Transverse colon (tissue), 4 donors: ENCODE measurements at regions not wholly inside any gene's neighbourhood (a gene's known extent, or its start where the extent isn't known, plus 50 kb on each side); places are given as distances from the start of the nearest gene placed in this dataset.
"Not testable (repeated sequence)": the region's sequence is repeated elsewhere in the genome, so short reads cannot be mapped to it uniquely, and the experiment has no call there.

Experiments used
- DNase-seq: peaks from one replicate; pipeline ENCODE4 v3.0.0-alpha.2; 2019
- H3K27ac ChIP-seq, 4 donors: fragments of 200-600 bp; sonication (generic); 2 replicates each; pipeline ENCODE4 v1.5.1; 2016 to 2018; ENCODE audit warnings: inconsistent platforms in 4 of 4
- H3K27me3 ChIP-seq: fragments of 200-600 bp; sonication (generic); 2 replicates; pipeline ENCODE4 v1.5.1; 2017; ENCODE audit warnings: inconsistent platforms
- H3K36me3 ChIP-seq, 4 donors: fragments of 200-600 bp; sonication (generic); 2 replicates each; pipeline ENCODE4 v1.5.1; 2017 to 2019; ENCODE audit warnings: inconsistent platforms in 4 of 4
- H3K4me1 ChIP-seq, 4 donors: fragments of 200-600 bp; sonication (generic); 2 replicates each; pipeline ENCODE4 v1.5.1; 2017 to 2020; ENCODE audit warnings: inconsistent platforms in 4 of 4
- H3K4me3 ChIP-seq, 4 donors: fragments of 200-600 bp; sonication (generic); 1 replicate in 1 of 4; 2 replicates in 3 of 4; pipeline versions ENCODE4 v1.5.1 to v1.6.1; 2017 to 2019; ENCODE audit warnings: inconsistent platforms in 4 of 4
- H3K9me3 ChIP-seq, 2 donors: fragments of 200-600 bp; sonication (generic); 2 replicates each; pipeline ENCODE4 v1.5.1; 2017 to 2019; ENCODE audit warnings: inconsistent platforms in 2 of 2
- CTCF ChIP-seq, 5 experiments: fragments of 200-600 bp in 3 of 5; fragments of 450-650 bp in 2 of 5; sonication (generic) in 3 of 5; IDR thresholded peaks; 1 replicate in 2 of 5; 2 replicates in 3 of 5; pipeline ENCODE4 v1.5.1; 2016 to 2017; ENCODE audit warnings: antibody characterized with exemption in 5 of 5, inconsistent platforms in 3 of 5, mild to moderate bottlenecking in 2 of 5, moderate library complexity in 1 of 5
- EP300 ChIP-seq: sonication (generic); formaldehyde crosslinking; IDR thresholded peaks from one replicate; pipeline ENCODE4 v1.6.1; 2017; ENCODE audit warnings: antibody characterized with exemption, low read depth
- POLR2A ChIP-seq: fragments of 450-650 bp; IDR thresholded peaks from one replicate; pipeline ENCODE4 v1.6.1; 2016; ENCODE audit warnings: antibody characterized with exemption, mild to moderate bottlenecking, moderate library complexity
- POLR2AphosphoS5 ChIP-seq, 3 donors: sonication (generic); formaldehyde crosslinking; IDR thresholded peaks; one replicate each; pipeline ENCODE4 v1.6.1; 2016; ENCODE audit warnings: antibody characterized with exemption in 3 of 3
- WGBS, 2 donors: methylation state at CpG; one replicate each; pipeline ENCODE4 v1.1.5; 2018; ENCODE audit warnings: low coverage in 1 of 2; 5-methylcytosine and 5-hydroxymethylcytosine counted together
- in situ Hi-C, 4 donors: fragments of 200-750 bp; cut with MboI; loops; one replicate each; pipeline versions ENCODE4 v1.15.0 to v1.15.1; 2017; ENCODE audit warnings: low sequenced_read_pairs in 3 of 4, low pct_ligation_motif_present in 1 of 4, low pct_unique_long_range_greater_than_20kb in 1 of 4
- intact Hi-C: fragments of 100-400 bp; cut with DNase I; formaldehyde crosslinking; loops from one replicate; pipeline ENCODE4 v1.15.1; 2023; ENCODE audit warnings: low total_unique reads

DNA sequence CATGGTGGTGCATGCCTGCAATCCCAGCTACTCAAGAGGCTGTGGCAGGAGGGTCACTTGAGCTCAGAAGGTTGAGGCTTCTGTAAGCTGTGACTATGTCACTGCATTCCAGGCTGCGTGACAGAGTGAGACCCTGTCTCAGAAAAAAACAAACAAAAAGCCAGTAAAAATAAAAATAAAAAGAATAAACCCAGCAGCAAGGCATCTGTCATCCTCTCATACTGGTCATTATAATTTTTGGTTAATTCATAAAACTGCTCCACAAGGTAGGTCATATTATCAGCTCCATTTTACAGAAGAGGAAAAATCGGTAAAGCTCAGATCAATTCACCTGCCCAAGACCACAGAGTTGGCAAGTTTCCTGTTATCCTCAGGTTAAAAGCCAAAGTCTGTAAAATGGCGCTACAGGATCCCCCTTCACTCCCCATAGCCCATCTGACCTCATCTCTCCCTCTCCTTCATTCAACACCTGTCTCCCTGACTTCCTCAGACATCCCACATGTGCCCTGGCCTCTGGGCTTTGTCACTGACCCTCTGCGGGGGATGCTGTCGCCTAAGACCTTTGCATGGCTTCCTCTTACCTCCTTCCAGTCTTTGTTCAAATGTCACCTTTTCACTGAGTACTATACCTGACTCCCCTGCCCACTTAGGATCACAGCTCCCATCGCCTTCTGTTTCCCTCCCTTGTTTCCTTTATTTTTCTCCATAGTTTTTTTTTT, 213.2 kb upstream of the ZNF217 start:
- Histone ChIP-seq H3K4me3 (no peak overlapping the region), H3K27ac (no peak overlapping the region), H3K9me3 (no peaks in the 10 kb centered on the region), H3K36me3 (no peaks in the 10 kb centered on the region), H3K4me1 (peaks cover 0 to 33% (median 13%) of the 10 kb centered on the region in 4 donors), H3K27me3 (no peaks in the 10 kb centered on the region)
- 86 to 95% methylated on average over 4 to 6 of the region's 6 CpGs for WGBS, 2 donors
- no peak for DNase-seq
- TF ChIP-seq POLR2A = no peak
- no peak for TF ChIP-seq CTCF (IDR thresholded peaks at IDR 0.05)
- no peak for TF ChIP-seq POLR2AphosphoS5 (IDR thresholded peaks at IDR 0.05)
- no peak for TF ChIP-seq EP300
- intact Hi-C loops = no loop called here
- in situ Hi-C loops = no loop called here

GRCh38 chr20:53805895-53806384, 212.3 kb upstream of the ZNF217 start:
- intact Hi-C loops (no loop called here), in situ Hi-C loops (no loop called here)
- peaks cover 4 to 42% (median 18%) of the 10 kb centered on the region in 4 donors for H3K4me1 ChIP-seq
- TF ChIP-seq POLR2AphosphoS5 (IDR thresholded peaks at IDR 0.05) = no peak
- TF ChIP-seq EP300 = no peak
- no peak for TF ChIP-seq CTCF (IDR thresholded peaks at IDR 0.05)
- TF ChIP-seq POLR2A = no peak
- H3K27ac ChIP-seq = peak overlapping the region; percentile 44 to 58 (median 54)
- 35 to 40% methylated on average over 5 of the region's 5 CpGs for WGBS, 2 donors
- peak; percentile 46 for DNase-seq
- no peak overlapping the region for H3K4me3 ChIP-seq
- H3K9me3 ChIP-seq = no peaks in the 10 kb centered on the region
- H3K36me3 ChIP-seq = no peaks in the 10 kb centered on the region
- H3K27me3 ChIP-seq = no peaks in the 10 kb centered on the region

GRCh38 chr20:53804920-53805894, 211.6 kb upstream of the ZNF217 start:
- H3K27ac ChIP-seq = peak overlapping the region; percentile 44 to 58 (median 54)
- no peaks in the 10 kb centered on the region for H3K27me3 ChIP-seq
- DNase-seq = no peak
- TF ChIP-seq EP300 (no peak), CTCF (IDR thresholded peaks at IDR 0.05) (no peak), POLR2AphosphoS5 (IDR thresholded peaks at IDR 0.05) (no peak)
- intact Hi-C loops (no loop called here), in situ Hi-C loops (no loop called here)
- H3K9me3 ChIP-seq = no peaks in the 10 kb centered on the region
- WGBS, 2 donors = 57 to 73% methylated on average over 6 to 8 of the region's 8 CpGs
- no peaks in the 10 kb centered on the region for H3K36me3 ChIP-seq
- H3K4me3 ChIP-seq = no peak overlapping the region
- H3K4me1 ChIP-seq = peaks cover 4 to 47% (median 23%) of the 10 kb centered on the region in 4 donors

DNA sequence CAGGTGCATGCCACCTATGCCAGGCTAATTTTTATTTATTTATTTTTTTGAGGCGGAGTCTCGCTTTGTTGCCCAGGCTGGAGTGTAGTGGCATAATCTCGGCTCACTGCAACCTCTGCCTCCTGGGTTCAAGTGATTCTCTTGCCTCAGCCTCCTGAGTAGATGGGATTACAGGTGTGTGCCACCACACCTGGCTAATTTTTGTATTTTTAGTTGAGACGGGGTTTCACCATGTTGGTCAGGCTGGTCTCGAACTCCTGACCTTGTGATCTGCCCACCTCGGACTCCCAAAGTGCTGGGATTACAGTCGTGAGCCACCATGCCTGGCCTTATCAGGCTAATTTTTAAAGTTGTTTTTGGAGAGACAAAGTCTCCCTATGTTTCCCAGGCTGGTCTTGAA, 210.7 kb upstream of the ZNF217 start:
- H3K9me3 ChIP-seq, H3K4me3 ChIP-seq, H3K27me3 ChIP-seq, DNase-seq, H3K27ac ChIP-seq, H3K36me3 ChIP-seq, intact Hi-C loops, in situ Hi-C loops: not testable (repeated sequence)
- 81 to 90% methylated on average over 6 to 7 of the region's 7 CpGs for WGBS, 2 donors
- peaks cover 4 to 56% (median 27%) of the 10 kb centered on the region in 4 donors for H3K4me1 ChIP-seq
